22Rv1 (cell line): ENCODE measurements at regions not wholly inside any gene's neighbourhood (a gene's known extent, or its start where the extent isn't known, plus 50 kb on each side); places are given as distances from the start of the nearest gene placed in this dataset.
A peak's percentile ranks its signal among the peaks of the same experiment; 100 is the strongest.
"Not testable (repeated sequence)": the region's sequence is repeated elsewhere in the genome, so short reads cannot be mapped to it uniquely, and the experiment has no call there.

Experiments used
- H3K27ac ChIP-seq: fragments of 450-650 bp; 2 replicates; pipeline ENCODE4 v1.5.1; 2017
- ZFX ChIP-seq: fragments of 450-650 bp; IDR thresholded peaks from 2 replicates; pipeline ENCODE4 v1.6.1; 2017; ENCODE audit warnings: antibody characterized with exemption, borderline replicate concordance
- TF ChIP-seq, protein P1 (sequence below): fragments of 450-650 bp; IDR thresholded peaks from 2 replicates; pipeline ENCODE4 v1.5.1; 2017; ENCODE audit warnings: mild to moderate bottlenecking

DNA sequence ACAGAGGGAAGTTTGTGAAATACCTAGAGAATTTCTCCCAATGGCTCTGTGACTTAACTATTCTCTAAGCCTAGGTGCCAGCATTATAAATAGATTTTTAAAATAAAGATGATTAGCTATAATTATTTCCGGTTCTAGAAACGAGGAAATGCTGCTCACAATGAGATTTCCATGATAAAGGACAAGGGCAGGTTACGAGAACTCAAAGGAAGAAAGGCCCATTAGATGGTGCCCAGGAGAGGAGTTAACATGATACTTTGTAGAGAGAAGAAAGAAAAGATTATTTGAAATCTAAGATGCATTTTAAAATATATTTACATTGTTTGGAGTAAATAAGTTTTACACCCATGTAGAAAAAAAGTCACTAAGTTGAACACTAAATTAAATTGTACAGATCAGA, 538.3 kb upstream of the PTGER4 start:
- no peak for TF ChIP-seq ZFX
- TF ChIP-seq, protein P1, sequence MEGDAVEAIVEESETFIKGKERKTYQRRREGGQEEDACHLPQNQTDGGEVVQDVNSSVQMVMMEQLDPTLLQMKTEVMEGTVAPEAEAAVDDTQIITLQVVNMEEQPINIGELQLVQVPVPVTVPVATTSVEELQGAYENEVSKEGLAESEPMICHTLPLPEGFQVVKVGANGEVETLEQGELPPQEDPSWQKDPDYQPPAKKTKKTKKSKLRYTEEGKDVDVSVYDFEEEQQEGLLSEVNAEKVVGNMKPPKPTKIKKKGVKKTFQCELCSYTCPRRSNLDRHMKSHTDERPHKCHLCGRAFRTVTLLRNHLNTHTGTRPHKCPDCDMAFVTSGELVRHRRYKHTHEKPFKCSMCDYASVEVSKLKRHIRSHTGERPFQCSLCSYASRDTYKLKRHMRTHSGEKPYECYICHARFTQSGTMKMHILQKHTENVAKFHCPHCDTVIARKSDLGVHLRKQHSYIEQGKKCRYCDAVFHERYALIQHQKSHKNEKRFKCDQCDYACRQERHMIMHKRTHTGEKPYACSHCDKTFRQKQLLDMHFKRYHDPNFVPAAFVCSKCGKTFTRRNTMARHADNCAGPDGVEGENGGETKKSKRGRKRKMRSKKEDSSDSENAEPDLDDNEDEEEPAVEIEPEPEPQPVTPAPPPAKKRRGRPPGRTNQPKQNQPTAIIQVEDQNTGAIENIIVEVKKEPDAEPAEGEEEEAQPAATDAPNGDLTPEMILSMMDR, result no peak
- H3K27ac ChIP-seq, result no peak overlapping the region

- TF ChIP-seq, protein P1, result no peak
- TF ChIP-seq ZFX, result no peak
- no peak overlapping the region for H3K27ac ChIP-seq
Observed at GRCh38 chr5:40137223-40137622, 542.5 kb upstream of the PTGER4 start.

DNA sequence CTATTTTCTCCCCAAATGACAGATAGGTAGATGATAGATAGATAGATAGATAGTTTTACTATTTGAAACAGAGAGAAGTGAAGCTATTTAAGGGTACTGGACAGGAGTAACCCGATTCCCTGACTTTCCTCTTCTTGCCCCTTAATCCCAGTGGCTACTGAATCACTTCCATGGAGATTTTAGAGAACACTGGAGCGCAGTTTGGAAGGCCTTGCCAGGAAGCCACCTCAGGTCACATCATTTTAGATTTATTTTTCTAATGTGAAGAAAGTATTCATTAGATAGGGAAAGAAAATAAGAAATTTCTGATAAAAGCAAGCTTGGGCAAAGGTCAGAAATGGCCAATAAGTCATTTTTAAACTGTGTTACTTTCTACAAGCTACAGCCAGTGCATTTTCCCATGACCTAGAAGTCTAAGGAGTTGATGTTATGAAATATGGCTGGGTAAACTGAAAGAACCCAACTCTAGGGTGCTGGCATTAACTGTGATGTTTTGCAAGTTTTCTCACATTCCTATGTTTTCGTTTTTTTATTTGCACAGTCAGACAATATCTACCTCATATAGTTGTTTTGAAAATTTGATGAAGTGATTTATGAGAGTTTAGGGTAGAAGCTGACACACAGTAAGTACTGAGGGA, 544.7 kb upstream of the PTGER4 start:
- H3K27ac ChIP-seq, result no peak overlapping the region
- TF ChIP-seq, protein P1, result no peak

DNA sequence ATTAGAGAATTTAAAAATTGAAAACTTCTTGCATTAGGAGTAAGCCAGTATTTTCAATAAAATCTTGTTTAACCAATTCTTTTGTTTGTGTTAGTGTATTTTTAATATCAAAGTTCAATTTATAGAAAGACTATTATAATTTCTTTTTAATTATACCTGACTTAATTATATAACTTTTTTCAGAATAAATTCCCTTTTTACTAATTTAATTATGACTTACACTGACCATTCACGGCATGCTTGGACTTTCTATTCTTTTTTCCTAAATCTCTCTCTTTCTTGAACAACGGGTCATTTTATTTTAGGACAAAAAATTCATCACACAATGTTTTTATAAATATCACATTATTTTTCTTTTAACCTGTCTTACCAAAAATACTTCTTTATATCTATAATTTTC, 555.3 kb upstream of the PTGER4 start:
- TF ChIP-seq, protein P1, result no peak
- TF ChIP-seq ZFX, result no peak
- H3K27ac ChIP-seq, result no peak overlapping the region

DNA sequence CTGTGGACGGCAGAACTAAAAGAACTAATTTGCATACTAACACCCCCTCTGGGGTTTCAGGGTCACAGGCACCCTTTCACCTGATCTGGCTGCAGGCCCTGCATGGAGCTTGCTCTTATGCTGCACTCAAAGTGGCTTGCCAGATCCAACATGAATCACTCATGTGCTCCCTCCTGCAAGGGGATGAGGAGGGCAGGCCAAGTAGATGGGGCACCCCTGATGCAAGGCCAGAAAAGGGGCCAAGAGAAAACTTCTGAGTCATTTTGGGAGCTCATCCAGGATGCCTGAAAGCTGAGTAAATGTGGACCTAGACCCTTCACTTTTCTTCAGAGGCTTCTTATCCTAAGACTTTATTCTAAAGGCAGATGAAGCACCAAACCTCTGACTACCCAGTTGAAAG, 558.5 kb upstream of the PTGER4 start:
- H3K27ac ChIP-seq, result no peak overlapping the region
- TF ChIP-seq, protein P1, result no peak
- TF ChIP-seq ZFX, result no peak

DNA sequence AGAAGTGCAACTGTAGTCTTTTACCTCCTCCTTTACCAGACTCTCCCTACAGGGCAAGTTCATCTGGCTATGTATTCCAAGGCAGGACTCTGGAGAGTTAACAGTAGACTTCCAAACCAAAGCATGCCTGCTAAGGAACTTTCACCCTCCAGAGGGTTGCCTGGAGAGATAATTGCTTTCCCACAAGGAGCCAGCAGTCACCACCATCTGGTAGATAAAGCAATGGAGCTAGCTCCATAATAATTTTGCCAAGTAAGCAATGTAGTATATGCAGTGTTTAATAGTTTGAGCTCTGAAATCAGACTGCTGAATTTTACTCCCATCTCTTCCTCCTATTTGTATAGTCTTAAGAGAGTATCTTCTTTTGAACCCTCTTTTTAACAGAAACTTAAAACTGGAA, 566.8 kb upstream of the PTGER4 start:
- TF ChIP-seq ZFX, result no peak
- TF ChIP-seq, protein P1, result no peak
- no peak overlapping the region for H3K27ac ChIP-seq

DNA sequence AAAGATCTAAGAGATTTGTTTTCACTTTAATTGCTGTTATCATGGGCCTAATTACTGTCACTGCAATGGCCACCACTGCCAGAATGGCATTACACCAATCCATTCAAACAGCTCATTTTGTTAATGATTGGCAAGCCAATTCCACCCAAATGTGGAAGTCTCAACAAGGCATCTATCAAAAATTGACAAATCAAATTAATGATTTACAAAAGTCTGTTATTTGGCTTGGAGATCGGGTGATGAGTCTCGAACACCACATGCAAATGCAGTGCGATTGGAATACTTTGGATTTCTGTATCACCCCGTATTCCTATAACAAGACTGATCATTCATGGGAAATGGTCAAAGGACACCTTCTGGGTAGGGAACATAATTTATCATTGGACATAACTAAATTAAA, 568.7 kb upstream of the PTGER4 start:
- H3K27ac ChIP-seq, result not testable (repeated sequence)

- H3K27ac ChIP-seq, result peak overlapping the region; percentile 46
Observed at GRCh38 chr5:40108764-40109390, 570.8 kb upstream of the PTGER4 start.

- not testable (repeated sequence) for H3K27ac ChIP-seq
Observed at GRCh38 chr5:40107786-40108185, 571.9 kb upstream of the PTGER4 start.
